H1 (cell line): ENCODE measurements at regions not wholly inside any gene's neighbourhood (a gene's known extent, or its start where the extent isn't known, plus 50 kb on each side); places are given as distances from the start of the nearest gene placed in this dataset.

ENCODE experiments used
- BCL11A ChIP-seq, 2 experiments: IDR thresholded peaks; one replicate each; pipeline ENCODE4 v1.6.1; 2011; ENCODE audit warnings: low read depth in 2 of 2, low read length in 2 of 2, mild to moderate bottlenecking in 2 of 2
- CBX5 ChIP-seq: fragments of 300-800, 300-1000 bp; sonication (generic); IDR thresholded peaks from 2 replicates; pipeline ENCODE4 v1.7.1; 2016; ENCODE audit warnings: antibody characterized with exemption, low read length, low read depth
- CHD1 ChIP-seq: IDR thresholded peaks from 2 replicates; pipeline ENCODE4 v1.6.1; 2012; ENCODE audit warnings: low read depth, low read length, improper control_type of control experiment
- KDM1A ChIP-seq: fragments of 200-600, 300-600 bp; sonication (generic); IDR thresholded peaks from 2 replicates; pipeline ENCODE4 v1.7.1; 2016; ENCODE audit warnings: mild to moderate bottlenecking, low read length, borderline replicate concordance
- NANOG ChIP-seq: IDR thresholded peaks from 2 replicates; pipeline ENCODE4 v1.6.1; 2011; ENCODE audit warnings: low read length, low read depth, mild to moderate bottlenecking, inconsistent platforms; ENCODE audit not compliant: insufficient read depth, poor library complexity, severe bottlenecking
- POU5F1 ChIP-seq: IDR thresholded peaks from 2 replicates; pipeline ENCODE4 v1.6.1; 2011; ENCODE audit warnings: low read depth, mild to moderate bottlenecking, low read length, moderate library complexity
- RAD21 ChIP-seq, 2 experiments: IDR thresholded peaks in 1 of 2; conservative IDR thresholded peaks in 1 of 2; 2 replicates each; pipeline ENCODE4 v1.6.1; 2011; ENCODE audit warnings: low read depth in 2 of 2, low read length in 2 of 2, improper control_type of control experiment in 1 of 2, inconsistent platforms in 1 of 2, mild to moderate bottlenecking in 1 of 2, moderate library complexity in 1 of 2
- SIN3A ChIP-seq, 2 experiments: IDR thresholded peaks in 1 of 2; conservative IDR thresholded peaks in 1 of 2; 2 replicates each; pipeline ENCODE4 v1.6.1; 2011 to 2012; ENCODE audit warnings: low read length in 2 of 2, improper control_type of control experiment in 1 of 2, low read depth in 1 of 2, mild to moderate bottlenecking in 1 of 2
- SIX5 ChIP-seq: IDR thresholded peaks from 2 replicates; pipeline ENCODE4 v1.6.1; 2011; ENCODE audit warnings: mild to moderate bottlenecking, low read depth, low read length
- TF ChIP-seq, protein P1 (sequence below): fragments of 300-600 bp; sonication (generic); IDR thresholded peaks from 2 replicates; pipeline ENCODE4 v1.7.1; 2012; ENCODE audit warnings: low read length, moderate library complexity, mild to moderate bottlenecking, inconsistent platforms; ENCODE audit not compliant: insufficient replicate concordance
- TF ChIP-seq, protein P2 (sequence below): IDR thresholded peaks from 2 replicates; pipeline ENCODE4 v1.6.1; 2012; ENCODE audit warnings: inconsistent platforms

DNA sequence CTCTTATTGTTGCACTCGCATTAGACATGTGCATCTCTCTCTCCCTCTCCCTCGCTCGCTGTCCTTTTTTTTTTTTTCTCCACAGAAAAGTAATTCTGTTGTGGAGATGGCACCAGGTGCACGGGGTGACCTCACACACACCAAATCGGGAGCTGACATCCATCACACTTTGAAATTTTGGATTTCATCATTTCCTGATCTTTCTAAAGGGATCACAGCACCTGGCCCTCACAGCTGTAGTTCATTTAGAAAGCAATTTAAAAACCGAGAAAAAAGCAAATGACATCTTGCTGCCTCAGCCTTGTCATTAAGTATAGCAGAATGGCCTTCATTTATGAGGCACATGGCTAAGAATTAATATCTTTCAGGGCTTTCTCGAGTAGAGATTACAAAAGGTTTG lies 717.2 kb downstream of the RNF144A start (continued):
- TF ChIP-seq, protein P1, sequence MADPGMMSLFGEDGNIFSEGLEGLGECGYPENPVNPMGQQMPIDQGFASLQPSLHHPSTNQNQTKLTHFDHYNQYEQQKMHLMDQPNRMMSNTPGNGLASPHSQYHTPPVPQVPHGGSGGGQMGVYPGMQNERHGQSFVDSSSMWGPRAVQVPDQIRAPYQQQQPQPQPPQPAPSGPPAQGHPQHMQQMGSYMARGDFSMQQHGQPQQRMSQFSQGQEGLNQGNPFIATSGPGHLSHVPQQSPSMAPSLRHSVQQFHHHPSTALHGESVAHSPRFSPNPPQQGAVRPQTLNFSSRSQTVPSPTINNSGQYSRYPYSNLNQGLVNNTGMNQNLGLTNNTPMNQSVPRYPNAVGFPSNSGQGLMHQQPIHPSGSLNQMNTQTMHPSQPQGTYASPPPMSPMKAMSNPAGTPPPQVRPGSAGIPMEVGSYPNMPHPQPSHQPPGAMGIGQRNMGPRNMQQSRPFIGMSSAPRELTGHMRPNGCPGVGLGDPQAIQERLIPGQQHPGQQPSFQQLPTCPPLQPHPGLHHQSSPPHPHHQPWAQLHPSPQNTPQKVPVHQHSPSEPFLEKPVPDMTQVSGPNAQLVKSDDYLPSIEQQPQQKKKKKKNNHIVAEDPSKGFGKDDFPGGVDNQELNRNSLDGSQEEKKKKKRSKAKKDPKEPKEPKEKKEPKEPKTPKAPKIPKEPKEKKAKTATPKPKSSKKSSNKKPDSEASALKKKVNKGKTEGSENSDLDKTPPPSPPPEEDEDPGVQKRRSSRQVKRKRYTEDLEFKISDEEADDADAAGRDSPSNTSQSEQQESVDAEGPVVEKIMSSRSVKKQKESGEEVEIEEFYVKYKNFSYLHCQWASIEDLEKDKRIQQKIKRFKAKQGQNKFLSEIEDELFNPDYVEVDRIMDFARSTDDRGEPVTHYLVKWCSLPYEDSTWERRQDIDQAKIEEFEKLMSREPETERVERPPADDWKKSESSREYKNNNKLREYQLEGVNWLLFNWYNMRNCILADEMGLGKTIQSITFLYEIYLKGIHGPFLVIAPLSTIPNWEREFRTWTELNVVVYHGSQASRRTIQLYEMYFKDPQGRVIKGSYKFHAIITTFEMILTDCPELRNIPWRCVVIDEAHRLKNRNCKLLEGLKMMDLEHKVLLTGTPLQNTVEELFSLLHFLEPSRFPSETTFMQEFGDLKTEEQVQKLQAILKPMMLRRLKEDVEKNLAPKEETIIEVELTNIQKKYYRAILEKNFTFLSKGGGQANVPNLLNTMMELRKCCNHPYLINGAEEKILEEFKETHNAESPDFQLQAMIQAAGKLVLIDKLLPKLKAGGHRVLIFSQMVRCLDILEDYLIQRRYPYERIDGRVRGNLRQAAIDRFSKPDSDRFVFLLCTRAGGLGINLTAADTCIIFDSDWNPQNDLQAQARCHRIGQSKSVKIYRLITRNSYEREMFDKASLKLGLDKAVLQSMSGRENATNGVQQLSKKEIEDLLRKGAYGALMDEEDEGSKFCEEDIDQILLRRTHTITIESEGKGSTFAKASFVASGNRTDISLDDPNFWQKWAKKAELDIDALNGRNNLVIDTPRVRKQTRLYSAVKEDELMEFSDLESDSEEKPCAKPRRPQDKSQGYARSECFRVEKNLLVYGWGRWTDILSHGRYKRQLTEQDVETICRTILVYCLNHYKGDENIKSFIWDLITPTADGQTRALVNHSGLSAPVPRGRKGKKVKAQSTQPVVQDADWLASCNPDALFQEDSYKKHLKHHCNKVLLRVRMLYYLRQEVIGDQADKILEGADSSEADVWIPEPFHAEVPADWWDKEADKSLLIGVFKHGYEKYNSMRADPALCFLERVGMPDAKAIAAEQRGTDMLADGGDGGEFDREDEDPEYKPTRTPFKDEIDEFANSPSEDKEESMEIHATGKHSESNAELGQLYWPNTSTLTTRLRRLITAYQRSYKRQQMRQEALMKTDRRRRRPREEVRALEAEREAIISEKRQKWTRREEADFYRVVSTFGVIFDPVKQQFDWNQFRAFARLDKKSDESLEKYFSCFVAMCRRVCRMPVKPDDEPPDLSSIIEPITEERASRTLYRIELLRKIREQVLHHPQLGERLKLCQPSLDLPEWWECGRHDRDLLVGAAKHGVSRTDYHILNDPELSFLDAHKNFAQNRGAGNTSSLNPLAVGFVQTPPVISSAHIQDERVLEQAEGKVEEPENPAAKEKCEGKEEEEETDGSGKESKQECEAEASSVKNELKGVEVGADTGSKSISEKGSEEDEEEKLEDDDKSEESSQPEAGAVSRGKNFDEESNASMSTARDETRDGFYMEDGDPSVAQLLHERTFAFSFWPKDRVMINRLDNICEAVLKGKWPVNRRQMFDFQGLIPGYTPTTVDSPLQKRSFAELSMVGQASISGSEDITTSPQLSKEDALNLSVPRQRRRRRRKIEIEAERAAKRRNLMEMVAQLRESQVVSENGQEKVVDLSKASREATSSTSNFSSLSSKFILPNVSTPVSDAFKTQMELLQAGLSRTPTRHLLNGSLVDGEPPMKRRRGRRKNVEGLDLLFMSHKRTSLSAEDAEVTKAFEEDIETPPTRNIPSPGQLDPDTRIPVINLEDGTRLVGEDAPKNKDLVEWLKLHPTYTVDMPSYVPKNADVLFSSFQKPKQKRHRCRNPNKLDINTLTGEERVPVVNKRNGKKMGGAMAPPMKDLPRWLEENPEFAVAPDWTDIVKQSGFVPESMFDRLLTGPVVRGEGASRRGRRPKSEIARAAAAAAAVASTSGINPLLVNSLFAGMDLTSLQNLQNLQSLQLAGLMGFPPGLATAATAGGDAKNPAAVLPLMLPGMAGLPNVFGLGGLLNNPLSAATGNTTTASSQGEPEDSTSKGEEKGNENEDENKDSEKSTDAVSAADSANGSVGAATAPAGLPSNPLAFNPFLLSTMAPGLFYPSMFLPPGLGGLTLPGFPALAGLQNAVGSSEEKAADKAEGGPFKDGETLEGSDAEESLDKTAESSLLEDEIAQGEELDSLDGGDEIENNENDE, result no peak
- no peak for TF ChIP-seq CHD1
- TF ChIP-seq POU5F1, result no peak
- TF ChIP-seq SIX5, result no peak
- no peak for TF ChIP-seq RAD21 (IDR thresholded peaks at IDR 0.05 in 1 of 2, conservative IDR thresholded peaks at IDR 0.05 in 1 of 2; ENCODE audit: low read depth in 2 of 2, low read length in 2 of 2)
- TF ChIP-seq KDM1A, result no peak
- TF ChIP-seq CBX5, result no peak
- no peak for TF ChIP-seq NANOG
- no peak for TF ChIP-seq BCL11A (IDR thresholded peaks at IDR 0.05; ENCODE audit: low read depth in 2 of 2, low read length in 2 of 2)
- no peak for TF ChIP-seq SIN3A (conservative IDR thresholded peaks at IDR 0.05 in 1 of 2, IDR thresholded peaks at IDR 0.05 in 1 of 2; ENCODE audit: low read depth in 1 of 2, low read length in 2 of 2)
- TF ChIP-seq, protein P2, sequence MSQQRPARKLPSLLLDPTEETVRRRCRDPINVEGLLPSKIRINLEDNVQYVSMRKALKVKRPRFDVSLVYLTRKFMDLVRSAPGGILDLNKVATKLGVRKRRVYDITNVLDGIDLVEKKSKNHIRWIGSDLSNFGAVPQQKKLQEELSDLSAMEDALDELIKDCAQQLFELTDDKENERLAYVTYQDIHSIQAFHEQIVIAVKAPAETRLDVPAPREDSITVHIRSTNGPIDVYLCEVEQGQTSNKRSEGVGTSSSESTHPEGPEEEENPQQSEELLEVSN, result no peak
